Osteocyte (in vitro differentiated cells): ENCODE measurements at regions not wholly inside any gene's neighbourhood (a gene's known extent, or its start where the extent isn't known, plus 50 kb on each side); places are given as distances from the start of the nearest gene placed in this dataset.

Experiments
- DNase-seq: peaks from one replicate; pipeline ENCODE4 v3.0.0; 2021; ENCODE audit warnings: mixed read lengths; ENCODE audit not compliant: unreplicated experiment; ENCODE audit errors: extremely low spot score
- H3K27ac Mint-ChIP-seq: one replicate; pipeline ENCODE4 v1.8.0; 2021; ENCODE audit warnings: mild to moderate bottlenecking, mixed read lengths; ENCODE audit not compliant: unreplicated experiment
- H3K27me3 Mint-ChIP-seq: one replicate; pipeline ENCODE4 v1.8.0; 2021; ENCODE audit warnings: mixed read lengths; ENCODE audit not compliant: unreplicated experiment
- H3K36me3 Mint-ChIP-seq: one replicate; pipeline ENCODE4 v1.8.0; 2021; ENCODE audit warnings: mixed read lengths; ENCODE audit not compliant: unreplicated experiment
- H3K4me1 Mint-ChIP-seq: one replicate; pipeline ENCODE4 v1.8.0; 2021; ENCODE audit warnings: mixed read lengths; ENCODE audit not compliant: unreplicated experiment
- H3K4me3 Mint-ChIP-seq: one replicate; pipeline ENCODE4 v1.8.0; 2021; ENCODE audit warnings: mild to moderate bottlenecking, moderate library complexity, mixed read lengths; ENCODE audit not compliant: unreplicated experiment
- H3K9me3 Mint-ChIP-seq: one replicate; pipeline ENCODE4 v1.8.0; 2021; ENCODE audit warnings: mixed read lengths; ENCODE audit not compliant: unreplicated experiment
- TF ChIP-seq, protein P1 (sequence below): fragments of 200-600 bp; sonication (generic); IDR thresholded peaks from 2 replicates; pipeline ENCODE4 v1.5.0; 2021; ENCODE audit warnings: antibody characterized with exemption, mild to moderate bottlenecking, moderate library complexity

GRCh38 chr15:98040146-98040545 is 79.6 kb downstream of the ARRDC4 start:
- peaks cover 7% of the 10 kb centered on the region for H3K4me1 Mint-ChIP-seq
- H3K9me3 Mint-ChIP-seq, result no peaks in the 10 kb centered on the region
- H3K4me3 Mint-ChIP-seq, result no peak overlapping the region

DNA sequence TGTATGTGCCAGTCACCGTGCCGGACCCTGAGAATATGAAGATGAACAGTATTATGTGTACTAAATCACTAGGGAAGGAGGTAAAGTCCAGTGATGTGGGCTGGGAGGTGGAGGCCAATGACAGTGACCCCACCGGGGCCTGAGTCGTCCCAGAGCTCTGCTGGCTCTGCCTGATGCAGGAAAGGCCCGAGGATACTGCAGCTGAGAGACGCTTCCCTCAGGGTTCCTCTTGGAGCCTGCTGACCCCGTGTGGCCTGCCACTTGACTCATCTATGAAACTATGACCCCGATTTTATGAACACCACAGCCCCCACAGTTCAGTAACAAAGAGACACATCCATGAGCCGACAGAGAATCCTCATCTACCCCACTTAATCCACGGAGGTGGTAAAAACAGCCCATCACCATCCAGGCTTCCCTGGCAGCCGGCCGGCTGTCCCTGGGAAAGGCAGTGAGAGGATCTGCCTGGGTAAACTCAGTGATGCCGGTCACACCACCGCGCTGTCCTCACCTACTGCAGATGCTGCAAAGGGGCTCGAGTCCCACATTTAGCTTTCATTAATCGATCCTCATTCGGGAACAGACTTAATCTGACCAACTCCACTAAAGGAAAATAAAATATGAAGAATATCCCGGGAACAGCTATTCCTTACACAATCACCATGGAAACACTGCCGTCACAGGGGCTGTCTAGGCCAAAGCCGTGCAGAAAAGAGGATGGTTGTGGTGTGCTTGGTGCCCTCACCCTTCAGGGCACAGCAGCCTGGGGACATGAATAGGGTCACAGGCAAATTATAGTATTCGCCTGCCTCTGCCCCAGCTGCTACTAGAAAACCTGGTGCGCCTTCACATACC is 82.9 kb downstream of the ARRDC4 start:
- no peak for DNase-seq
- H3K4me3 Mint-ChIP-seq, result no peak overlapping the region
- TF ChIP-seq, protein P1, sequence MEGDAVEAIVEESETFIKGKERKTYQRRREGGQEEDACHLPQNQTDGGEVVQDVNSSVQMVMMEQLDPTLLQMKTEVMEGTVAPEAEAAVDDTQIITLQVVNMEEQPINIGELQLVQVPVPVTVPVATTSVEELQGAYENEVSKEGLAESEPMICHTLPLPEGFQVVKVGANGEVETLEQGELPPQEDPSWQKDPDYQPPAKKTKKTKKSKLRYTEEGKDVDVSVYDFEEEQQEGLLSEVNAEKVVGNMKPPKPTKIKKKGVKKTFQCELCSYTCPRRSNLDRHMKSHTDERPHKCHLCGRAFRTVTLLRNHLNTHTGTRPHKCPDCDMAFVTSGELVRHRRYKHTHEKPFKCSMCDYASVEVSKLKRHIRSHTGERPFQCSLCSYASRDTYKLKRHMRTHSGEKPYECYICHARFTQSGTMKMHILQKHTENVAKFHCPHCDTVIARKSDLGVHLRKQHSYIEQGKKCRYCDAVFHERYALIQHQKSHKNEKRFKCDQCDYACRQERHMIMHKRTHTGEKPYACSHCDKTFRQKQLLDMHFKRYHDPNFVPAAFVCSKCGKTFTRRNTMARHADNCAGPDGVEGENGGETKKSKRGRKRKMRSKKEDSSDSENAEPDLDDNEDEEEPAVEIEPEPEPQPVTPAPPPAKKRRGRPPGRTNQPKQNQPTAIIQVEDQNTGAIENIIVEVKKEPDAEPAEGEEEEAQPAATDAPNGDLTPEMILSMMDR, result no peak
- no peaks in the 10 kb centered on the region for H3K27me3 Mint-ChIP-seq
- no peak overlapping the region for H3K27ac Mint-ChIP-seq
- H3K9me3 Mint-ChIP-seq, result no peaks in the 10 kb centered on the region
- peaks cover 7% of the 10 kb centered on the region for H3K4me1 Mint-ChIP-seq
- H3K36me3 Mint-ChIP-seq, result no peaks in the 10 kb centered on the region

More at GRCh38 chr15:98040146-98040545, 79.6 kb downstream of the ARRDC4 start:
- H3K36me3 Mint-ChIP-seq, result no peaks in the 10 kb centered on the region
- no peak overlapping the region for H3K27ac Mint-ChIP-seq
- no peaks in the 10 kb centered on the region for H3K27me3 Mint-ChIP-seq
- TF ChIP-seq, protein P1, result no peak
- DNase-seq, result no peak

- no peak for DNase-seq
- no peak overlapping the region for H3K4me3 Mint-ChIP-seq
- H3K36me3 Mint-ChIP-seq, result peaks cover 1% of the 10 kb centered on the region
- peaks cover 10% of the 10 kb centered on the region for H3K9me3 Mint-ChIP-seq
- TF ChIP-seq, protein P1, result no peak
- H3K27me3 Mint-ChIP-seq, result no peaks in the 10 kb centered on the region
- H3K4me1 Mint-ChIP-seq, result no peaks in the 10 kb centered on the region
- no peak overlapping the region for H3K27ac Mint-ChIP-seq
These were observed 91.2 kb downstream of the ARRDC4 start for GRCh38 chr15:98051734-98052133.

DNA sequence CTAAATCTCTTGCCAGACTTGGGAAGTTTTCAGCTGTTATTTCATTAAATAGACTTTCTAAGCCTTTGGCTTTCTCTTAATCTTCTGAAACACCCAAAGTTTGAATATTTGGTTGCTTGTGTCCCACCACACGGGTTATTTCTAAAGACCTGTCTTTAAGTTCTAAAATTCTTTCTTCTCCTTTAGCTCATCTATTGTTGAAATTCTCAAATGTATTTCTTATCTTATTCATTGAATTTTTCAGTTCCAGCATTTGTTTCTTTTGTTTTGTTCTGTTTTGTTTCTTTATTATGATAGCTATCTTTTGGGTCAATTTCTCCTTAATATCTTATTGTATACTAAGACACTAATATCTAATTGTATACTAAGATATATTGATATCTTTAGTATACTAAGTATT is 97.0 kb downstream of the ARRDC4 start:
- no peak overlapping the region for H3K4me3 Mint-ChIP-seq

GRCh38 chr15:98062869-98063268 is 102.4 kb downstream of the ARRDC4 start:
- Mint-ChIP-seq H3K9me3 (peaks cover 21% of the 10 kb centered on the region), H3K27ac (no peak overlapping the region), H3K27me3 (no peaks in the 10 kb centered on the region), H3K4me1 (peaks cover 31% of the 10 kb centered on the region), H3K4me3 (no peak overlapping the region), H3K36me3 (no peaks in the 10 kb centered on the region)
- no peak for DNase-seq
- TF ChIP-seq, protein P1, result no peak

More for the DNA sequence above, 97.0 kb downstream of the ARRDC4 start:
- Mint-ChIP-seq H3K4me1 (no peaks in the 10 kb centered on the region), H3K27ac (no peak overlapping the region), H3K27me3 (no peaks in the 10 kb centered on the region), H3K9me3 (peaks cover 37% of the 10 kb centered on the region), H3K36me3 (peaks cover 2% of the 10 kb centered on the region)
- no peak for DNase-seq
- TF ChIP-seq, protein P1, result no peak
